ENCODE measurements at regions not wholly inside any gene's neighbourhood (a gene's known extent, or its start where the extent isn't known, plus 50 kb on each side); places are given as distances from the start of the nearest gene placed in this dataset.

DNA sequence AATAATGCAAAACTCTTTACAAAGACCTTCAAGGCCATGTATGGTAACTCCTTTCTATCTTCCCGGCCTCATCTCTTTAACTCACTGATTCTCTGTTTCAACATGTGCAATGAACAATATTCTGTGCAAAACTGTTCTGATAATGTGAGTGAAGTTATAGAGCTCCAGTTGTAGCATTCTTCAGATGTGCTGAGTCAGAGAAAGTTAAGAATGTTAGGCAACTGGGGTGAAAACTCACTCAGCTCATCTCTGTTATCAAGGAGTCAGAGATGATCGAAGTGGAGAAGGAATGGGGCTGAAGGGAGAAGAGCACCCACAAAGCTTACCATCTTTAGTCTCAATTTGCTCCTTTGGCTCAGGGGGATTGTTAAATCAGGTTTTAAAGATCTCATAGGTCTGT lies 344.7 kb upstream of the NPSR1 start:
- Histone ChIP-seq H3K79me1 (ENCODE audit: low read depth in 1 of 2, low read length in 2 of 2) (no peaks in the 10 kb centered on the region), H3K23ac (ENCODE audit: low read depth, low read length) (no peak overlapping the region), H3K36me3 (ENCODE audit: control insufficient read depth, insufficient read depth, low read length) (no peaks in the 10 kb centered on the region), H4K5ac (ENCODE audit: low read depth, low read length) (no peak overlapping the region), H3K56ac (ENCODE audit: extremely low read depth, insufficient read depth, low read length) (no peak overlapping the region), H3K4me3 (ENCODE audit: insufficient read depth, low read depth, low read length) (no peak overlapping the region), H3K9ac (ENCODE audit: low read depth, low read length) (no peak overlapping the region), H3K4ac (ENCODE audit: low read depth, low read length) (peak overlapping the region; percentile 7; the same call in 1 of the 2 replicates), H3K9me1 (ENCODE audit: insufficient read depth, low read length) (0 out of 2 replicates have a peak, but pooled peaks cover 3% of the 10 kb centered on the region), H3K4me2 (ENCODE audit: low read depth, low read length) (no peak overlapping the region), H2AFZ (replicated peaks; ENCODE audit: low read length, poor library complexity) (no peak overlapping the region), H2AK5ac (ENCODE audit: low read depth, low read length) (no peak overlapping the region; the same call in 1 of the 2 replicates), H4K8ac (ENCODE audit: low read depth in 2 of 2, low read length in 2 of 2) (no peak overlapping the region), H2BK120ac (ENCODE audit: low read depth, low read length) (peak overlapping the region; percentile 57; the same call in 1 of the 2 replicates), H4K20me1 (ENCODE audit: insufficient read depth, low read length) (no peaks in the 10 kb centered on the region), H3K27me3 (ENCODE audit: control insufficient read depth, insufficient read depth, low read length) (no peaks in the 10 kb centered on the region), H2BK15ac (ENCODE audit: low read depth, low read length) (no peak overlapping the region), H3K14ac (replicated peaks; ENCODE audit: low read depth, low read length) (no peak overlapping the region), H2AK9ac (replicated peaks; ENCODE audit: low read depth, low read length, poor library complexity) (no peak overlapping the region), H3K18ac (ENCODE audit: low read depth, low read length) (no peak overlapping the region), H3K27ac (ENCODE audit: insufficient read depth, low read length) (no peak overlapping the region), H3K4me1 (ENCODE audit: control insufficient read depth, insufficient read depth, low read length) (peaks cover 7% of the 10 kb centered on the region; the same call in 1 of the 2 replicates), H4K91ac (ENCODE audit: insufficient read depth, low read depth, low read length) (no peak overlapping the region), H2BK20ac (ENCODE audit: low read depth, low read length) (0 out of 2 replicates have a peak overlapping the region, but pooled peaks have one; percentile 62), H2BK5ac (ENCODE audit: low read depth, low read length, poor library complexity, severe bottlenecking) (no peak overlapping the region), H3K9me3 (ENCODE audit: control insufficient read depth, insufficient read depth, low read length) (0 out of 2 replicates have a peak, but pooled peaks cover 2% of the 10 kb centered on the region)
- ChIA-PET POLR2A (ENCODE audit: unreplicated experiment) (no interaction called here), CTCF (no interaction called here)
- in situ Hi-C loops (cut with MboI; ENCODE audit: low sequenced_read_pairs) (loop anchor here (10.0 kb wide), 1 partner anchor 178 kb away; no protein-coding TSS in a partner anchor), intact Hi-C loops (cut with micrococcal nuclease) (loop anchor here (10.0 kb wide), 1 partner anchor 722 kb away; the partner anchor contains the start of gene DPY19L1), dilution Hi-C loops (cut with HindIII; ENCODE audit: low sequenced_read_pairs, unreplicated experiment) (no loop called here)
- BruUV-seq (replicated peaks): no TSS peak
- DNase-seq (peak; percentile 34), ATAC-seq (ENCODE audit: low read depth) (peak; percentile 56)
- TF ChIP-seq MAFK (IDR thresholded peaks at IDR 0.05; ENCODE audit: low read depth, low read length): peak; percentile 83
- TF ChIP-seq CEBPB (IDR thresholded peaks at IDR 0.05; ENCODE audit: low read depth, low read length): peak; percentile 28; the same call in 1 of the 2 replicates
- no peak for TF ChIP-seq BHLHE40 (IDR thresholded peaks at IDR 0.05; ENCODE audit: low read depth, low read length)
- WGBS, 2 experiments (ENCODE audit: extremely low coverage in 2 of 2, insufficient read length in 1 of 2): no CpG with 5 or more reads among the region's 2 CpGs

Measured in IMR-90 (cell line).